ENCODE measurements at regions not wholly inside any gene's neighbourhood (a gene's known extent, or its start where the extent isn't known, plus 50 kb on each side); places are given as distances from the start of the nearest gene placed in this dataset.

- peaks cover 0 to under 1% (median 0%) of the 10 kb centered on the region in 3 donors for H3K27me3 ChIP-seq (ENCODE audit: control insufficient read depth in 3 of 3, insufficient read depth in 3 of 3, low read length in 2 of 3)
- 70 to 84% methylated on average over 4 of the region's 4 CpGs for WGBS, 2 donors
- ATAC-seq (ENCODE audit: insufficient read depth, low FRiP score): no peak
These were observed 83.5 kb upstream of the AFF2 start for GRCh38 chrX:148416931-148417330.

GRCh38 chrX:148417934-148418333 is 82.5 kb upstream of the AFF2 start:
- H3K4me3 ChIP-seq: no peak overlapping the region
- peaks cover 0 to 2% (median 0%) of the 10 kb centered on the region in 4 donors for H3K9me3 ChIP-seq (ENCODE audit: control insufficient read depth in 4 of 4, insufficient read depth in 3 of 4, low read length in 3 of 4)
- 60 to 82% methylated on average over 3 of the region's 3 CpGs for WGBS, 2 donors
- H3K36me3 ChIP-seq (ENCODE audit: control insufficient read depth in 4 of 4, insufficient read depth in 4 of 4, low read length in 4 of 4): no peaks in the 10 kb centered on the region
- no peak overlapping the region for H3K9ac ChIP-seq (ENCODE audit: insufficient read depth in 1 of 2, low read length in 2 of 2)
- TF ChIP-seq CTCF (IDR thresholded peaks at IDR 0.05; ENCODE audit: control extremely low read depth, extremely low read depth): no peak
- no peak overlapping the region for H3K27ac ChIP-seq (ENCODE audit: low read depth in 1 of 2, low read length in 1 of 2)
- ATAC-seq (ENCODE audit: insufficient read depth, low FRiP score) (no peak), DNase-seq (no peak)
- H3K27me3 ChIP-seq (ENCODE audit: control insufficient read depth in 3 of 3, insufficient read depth in 3 of 3, low read length in 2 of 3): peaks cover 0 to 3% (median 0%) of the 10 kb centered on the region in 3 donors
- H3K4me1 ChIP-seq (ENCODE audit: control insufficient read depth in 5 of 5, insufficient read depth in 5 of 5, low read length in 5 of 5): no peaks in the 10 kb centered on the region

More at GRCh38 chrX:148416931-148417330, 83.5 kb upstream of the AFF2 start:
- no peak for TF ChIP-seq CTCF (IDR thresholded peaks at IDR 0.05; ENCODE audit: control extremely low read depth, extremely low read depth)
- H3K27ac ChIP-seq (ENCODE audit: low read depth in 1 of 2, low read length in 1 of 2): no peak overlapping the region
- peaks cover 0 to 2% (median 0%) of the 10 kb centered on the region in 4 donors for H3K9me3 ChIP-seq (ENCODE audit: control insufficient read depth in 4 of 4, insufficient read depth in 3 of 4, low read length in 3 of 4)
- no peak overlapping the region for H3K9ac ChIP-seq (ENCODE audit: insufficient read depth in 1 of 2, low read length in 2 of 2)
- no peak overlapping the region for H3K4me3 ChIP-seq
- H3K36me3 ChIP-seq (ENCODE audit: control insufficient read depth in 4 of 4, insufficient read depth in 4 of 4, low read length in 4 of 4): no peaks in the 10 kb centered on the region
- no peak for DNase-seq
- no peaks in the 10 kb centered on the region for H3K4me1 ChIP-seq (ENCODE audit: control insufficient read depth in 5 of 5, insufficient read depth in 5 of 5, low read length in 5 of 5)

GRCh38 chrX:148422526-148422925 is 77.9 kb upstream of the AFF2 start:
- H3K9ac ChIP-seq (ENCODE audit: insufficient read depth in 1 of 2, low read length in 2 of 2): no peak overlapping the region
- ATAC-seq (ENCODE audit: insufficient read depth, low FRiP score) (no peak), DNase-seq (no peak)
- H3K27me3 ChIP-seq (ENCODE audit: control insufficient read depth in 3 of 3, insufficient read depth in 3 of 3, low read length in 2 of 3): peaks cover 0 to 3% (median 0%) of the 10 kb centered on the region in 3 donors
- H3K4me1 ChIP-seq (ENCODE audit: control insufficient read depth in 5 of 5, insufficient read depth in 5 of 5, low read length in 5 of 5): no peaks in the 10 kb centered on the region
- H3K27ac ChIP-seq (ENCODE audit: low read depth in 1 of 2, low read length in 1 of 2): no peak overlapping the region
- H3K36me3 ChIP-seq (ENCODE audit: control insufficient read depth in 4 of 4, insufficient read depth in 4 of 4, low read length in 4 of 4): no peaks in the 10 kb centered on the region
- no peak overlapping the region for H3K4me3 ChIP-seq
- WGBS, 2 donors: 79 to 90% methylated on average over 4 of the region's 4 CpGs
- no peak for TF ChIP-seq CTCF (IDR thresholded peaks at IDR 0.05; ENCODE audit: control extremely low read depth, extremely low read depth)
- H3K9me3 ChIP-seq (ENCODE audit: control insufficient read depth in 4 of 4, insufficient read depth in 3 of 4, low read length in 3 of 4): no peaks in the 10 kb centered on the region

- no peak overlapping the region for H3K4me3 ChIP-seq
- peaks cover 0 to 3% (median 0%) of the 10 kb centered on the region in 3 donors for H3K27me3 ChIP-seq (ENCODE audit: control insufficient read depth in 3 of 3, insufficient read depth in 3 of 3, low read length in 2 of 3)
- no peak for DNase-seq
- no peak overlapping the region for H3K9ac ChIP-seq (ENCODE audit: insufficient read depth in 1 of 2, low read length in 2 of 2)
- H3K27ac ChIP-seq (ENCODE audit: low read depth in 1 of 2, low read length in 1 of 2): no peak overlapping the region
- no peaks in the 10 kb centered on the region for H3K9me3 ChIP-seq (ENCODE audit: control insufficient read depth in 4 of 4, insufficient read depth in 3 of 4, low read length in 3 of 4)
- no peak for ATAC-seq (ENCODE audit: insufficient read depth, low FRiP score)
- no peaks in the 10 kb centered on the region for H3K36me3 ChIP-seq (ENCODE audit: control insufficient read depth in 4 of 4, insufficient read depth in 4 of 4, low read length in 4 of 4)
- H3K4me1 ChIP-seq (ENCODE audit: control insufficient read depth in 5 of 5, insufficient read depth in 5 of 5, low read length in 5 of 5): no peaks in the 10 kb centered on the region
- no peak for TF ChIP-seq CTCF (IDR thresholded peaks at IDR 0.05; ENCODE audit: control extremely low read depth, extremely low read depth)
- WGBS, 2 donors: 72 to 92% methylated on average over 2 of the region's 2 CpGs
These were observed 75.8 kb upstream of the AFF2 start for GRCh38 chrX:148424570-148424969.
